K562 (cell line): ENCODE measurements at regions not wholly inside any gene's neighbourhood (a gene's known extent, or its start where the extent isn't known, plus 50 kb on each side); places are given as distances from the start of the nearest gene placed in this dataset.

Experiments
- ATAC-seq: fragments of 200-7000 bp; cut with Tn5 transposase; 3 replicates; pipeline ENCODE4 v1.9.1; 2020; ENCODE audit warnings: moderate library complexity
- BruUV-seq: library from RNA; stranded (reverse); fragments of 400-500 nt; replicated peaks from 2 replicates; lab custom pipeline; 2021; lab: Mats Ljungman, UMichigan
- CTCF ChIA-PET: fragments of 300-600 bp; formaldehyde crosslinking; extraction: SDS; loops from one replicate; lab custom pipeline; 2021; ENCODE audit warnings: low intra/inter-chr PET ratio; lab: Yijun Ruan, JAX
- POLR2A ChIA-PET: fragments of 300-600, 350-650 bp; sonication (Branson Sonifier 250); formaldehyde crosslinking; extraction: SDS; loops from one replicate; lab custom pipeline; 2021; ENCODE audit warnings: antibody characterized with exemption, inconsistent platforms; lab: Yijun Ruan, JAX
- DNase-seq, 4 experiments: peaks; one replicate each; pipeline versions ENCODE4 v3.0.0 to v3.0.0-alpha.2; 2011 to 2018; ENCODE audit warnings: low spot score in 3 of 4, mixed read lengths in 3 of 4; ENCODE audit errors: extremely low read depth in 1 of 4
- FAIRE-seq: peaks from 2 replicates; lab custom pipeline; 2011; peaks lifted over from hg19 to GRCh38; lab: Jason Lieb, UNC
- H2AFZ ChIP-seq: 2 replicates; pipeline ENCODE4 v1.6.0; 2011; ENCODE audit warnings: low read depth, low read length, control low read depth, inconsistent platforms
- H3K27ac ChIP-seq: fragments of 200-600 bp; 3 replicates; pipeline ENCODE4 v1.8.0; 2011; ENCODE audit warnings: low read depth, mild to moderate bottlenecking, control low read depth, inconsistent platforms, low read length, moderate library complexity, mixed read lengths; ENCODE audit errors: extremely low read depth
- H3K27me3 ChIP-seq, 2 experiments: fragments of 300-600 bp in 1 of 2; 2 replicates in 1 of 2; 3 replicates in 1 of 2; pipeline versions ENCODE4 v1.6.0 to v1.8.0; 2011; ENCODE audit warnings: inconsistent platforms in 2 of 2, low read length in 2 of 2, mild to moderate bottlenecking in 1 of 2, mixed read lengths in 1 of 2, moderate library complexity in 1 of 2; ENCODE audit not compliant: control insufficient read depth in 2 of 2, insufficient read depth in 2 of 2
- H3K36me3 ChIP-seq: fragments of 300-600 bp; 3 replicates; pipeline ENCODE4 v1.8.0; 2011; ENCODE audit warnings: mild to moderate bottlenecking, low read length, inconsistent platforms; ENCODE audit not compliant: control insufficient read depth, insufficient read depth
- H3K4me1 ChIP-seq, 2 experiments: fragments of 200-600 bp in 1 of 2; replicated peaks in 1 of 2; 2 replicates in 1 of 2; 3 replicates in 1 of 2; pipeline versions ENCODE4 v1.5.1 to v1.8.0; 2011; ENCODE audit warnings: inconsistent platforms in 2 of 2, low read length in 2 of 2, mild to moderate bottlenecking in 1 of 2, mixed read lengths in 1 of 2, moderate library complexity in 1 of 2; ENCODE audit not compliant: control insufficient read depth in 2 of 2, insufficient read depth in 2 of 2
- H3K4me2 ChIP-seq: 2 replicates; pipeline ENCODE4 v1.6.1; 2011; ENCODE audit warnings: low read length, control low read depth, inconsistent platforms, mixed read lengths; ENCODE audit not compliant: insufficient read depth
- H3K4me3 ChIP-seq: fragments of 200-600 bp; sonication (generic), shearing (Covaris generic); 2 replicates; pipeline ENCODE4 v1.5.1; 2016; ENCODE audit warnings: control low read depth, inconsistent platforms
- H3K79me2 ChIP-seq: fragments of 200-600 bp; 3 replicates; pipeline ENCODE4 v1.8.0; 2011; ENCODE audit warnings: low read length, inconsistent platforms; ENCODE audit not compliant: control insufficient read depth, insufficient read depth
- H3K9ac ChIP-seq, 2 experiments: 2 replicates each; pipeline versions ENCODE4 v1.6.0 to v1.6.1; 2011; ENCODE audit warnings: low read depth in 2 of 2, low read length in 2 of 2, control low read depth in 1 of 2, inconsistent platforms in 1 of 2, mild to moderate bottlenecking in 1 of 2, mixed read lengths in 1 of 2; ENCODE audit not compliant: insufficient read depth in 1 of 2
- H3K9me1 ChIP-seq: one replicate; pipeline ENCODE4 v1.6.0; 2011; ENCODE audit warnings: inconsistent platforms, mild to moderate bottlenecking, low read length, moderate library complexity; ENCODE audit not compliant: control insufficient read depth, insufficient read depth
- H3K9me3 ChIP-seq: replicated peaks from 2 replicates; pipeline ENCODE4 v1.5.1; 2011; ENCODE audit warnings: low read depth, low read length, inconsistent platforms; ENCODE audit not compliant: control insufficient read depth, insufficient read depth
- H4K20me1 ChIP-seq: replicated peaks from 2 replicates; pipeline ENCODE4 v1.6.1; 2011; ENCODE audit warnings: low read length, inconsistent platforms, mixed read lengths; ENCODE audit not compliant: control insufficient read depth, insufficient read depth
- BCL6 ChIP-seq: fragments of 250-450 bp; sonication (Bioruptor Pico); IDR thresholded peaks from 2 replicates; pipeline ENCODE4 v1.4.0; 2020
- ERF ChIP-seq: fragments of 450-650 bp; formaldehyde crosslinking; IDR thresholded peaks from 2 replicates; pipeline ENCODE4 v1.4.0; 2020; ENCODE audit warnings: mild to moderate bottlenecking, mixed read lengths
- KAT7 ChIP-seq: sonication (generic); formaldehyde crosslinking; IDR thresholded peaks from 2 replicates; pipeline ENCODE4 v1.8.0; 2022; ENCODE audit warnings: missing genetic modification reagents, mild to moderate bottlenecking, borderline replicate concordance
- KDM4B ChIP-seq, 2 experiments: fragments of 450-650 bp in 1 of 2; sonication (generic) in 1 of 2; IDR thresholded peaks; 2 replicates each; pipeline ENCODE4 v1.6.1; 2016 to 2017; ENCODE audit warnings: borderline replicate concordance in 2 of 2, antibody characterized with exemption in 1 of 2, low read depth in 1 of 2, mild to moderate bottlenecking in 1 of 2
- RBM22 ChIP-seq: fragments of 200-400 bp; formaldehyde crosslinking; IDR thresholded peaks from 2 replicates; pipeline ENCODE4 v1.6.1; 2018; ENCODE audit warnings: low read length, low read depth; ENCODE audit not compliant: poor library complexity, severe bottlenecking
- SIN3A ChIP-seq, 2 experiments: fragments of 150-350 bp in 1 of 2; IDR thresholded peaks; 2 replicates each; pipeline ENCODE4 v1.6.1; 2011 to 2016; ENCODE audit warnings: borderline replicate concordance in 2 of 2, low read depth in 2 of 2, low read length in 2 of 2, mild to moderate bottlenecking in 2 of 2, moderate library complexity in 2 of 2; ENCODE audit not compliant: control insufficient read depth in 1 of 2
- ZKSCAN8 ChIP-seq: fragments of 200-800 bp; sonication (Bioruptor generic); IDR thresholded peaks from 2 replicates; pipeline ENCODE4 v1.6.1; 2016; ENCODE audit warnings: missing genetic modification characterization, missing compliant biosample characterization
- WGBS: fragments of 100-300 bp; shearing (Covaris generic); methylation state at CpG from one replicate; pipeline ENCODE4 v1.1.6; 2016; ENCODE audit warnings: low coverage, mixed read lengths; ENCODE audit not compliant: insufficient coverage; ENCODE audit errors: missing lambda C conversion rate; 5-methylcytosine and 5-hydroxymethylcytosine counted together
- in situ Hi-C: fragments of 300-500 bp; cut with MboI; formaldehyde crosslinking; loops from 4 replicates; pipeline ENCODE4 v1.15.0; 2018; ENCODE audit warnings: inconsistent platforms, mixed read lengths
- intact Hi-C: fragments of 100-400 bp; cut with micrococcal nuclease; formaldehyde crosslinking; loops from 2 replicates; pipeline ENCODE4 v1.14.2; 2022
- TF ChIP-seq, protein P1 (sequence below): fragments of 250-450 bp; sonication (Bioruptor Pico); IDR thresholded peaks from 2 replicates; pipeline ENCODE4 v1.8.0; 2021; ENCODE audit warnings: mild to moderate bottlenecking, moderate library complexity
- TF ChIP-seq, protein P2 (sequence below): sonication (generic); formaldehyde crosslinking; IDR thresholded peaks from 2 replicates; pipeline ENCODE4 v1.8.0; 2023; ENCODE audit warnings: missing genetic modification reagents, mild to moderate bottlenecking, borderline replicate concordance
- TF ChIP-seq, protein P3 (sequence below): fragments of 250-450 bp; sonication (Bioruptor Pico); IDR thresholded peaks from 2 replicates; pipeline ENCODE4 v1.5.0; 2021; ENCODE audit warnings: mild to moderate bottlenecking, borderline replicate concordance

DNA sequence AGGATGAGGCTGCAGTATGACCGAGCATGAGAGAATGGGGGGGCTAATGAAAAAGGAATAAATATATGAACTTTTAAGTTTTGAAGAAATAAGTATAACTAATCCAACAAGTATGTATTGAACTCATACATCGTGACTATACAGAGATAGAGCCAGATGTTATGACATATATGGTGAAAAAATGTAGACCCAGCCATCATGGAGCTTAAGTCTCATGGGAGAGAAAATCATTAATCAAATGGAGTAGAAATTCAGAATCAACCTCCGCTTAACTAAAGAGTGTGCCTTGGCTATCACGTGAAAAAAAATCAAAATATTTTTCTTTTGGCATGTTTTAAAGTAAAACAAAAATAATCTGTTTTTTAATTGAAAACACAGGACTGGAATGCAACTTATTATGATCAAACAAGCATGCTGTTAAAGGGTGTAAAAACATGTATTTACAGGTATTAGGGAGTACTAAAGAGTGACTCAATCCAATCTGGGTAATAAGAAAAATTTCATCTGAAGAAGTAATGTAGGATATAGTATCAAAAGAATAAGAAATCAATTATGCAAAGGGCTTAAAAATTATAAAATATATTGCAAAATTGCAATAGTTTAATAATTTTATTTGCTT, 868.5 kb upstream of the NUDT12 start (continued):
- TF ChIP-seq SIN3A (IDR thresholded peaks at IDR 0.05; ENCODE audit: borderline replicate concordance in 2 of 2, control insufficient read depth in 1 of 2, low read depth in 2 of 2, low read length in 2 of 2), result no peak

DNA sequence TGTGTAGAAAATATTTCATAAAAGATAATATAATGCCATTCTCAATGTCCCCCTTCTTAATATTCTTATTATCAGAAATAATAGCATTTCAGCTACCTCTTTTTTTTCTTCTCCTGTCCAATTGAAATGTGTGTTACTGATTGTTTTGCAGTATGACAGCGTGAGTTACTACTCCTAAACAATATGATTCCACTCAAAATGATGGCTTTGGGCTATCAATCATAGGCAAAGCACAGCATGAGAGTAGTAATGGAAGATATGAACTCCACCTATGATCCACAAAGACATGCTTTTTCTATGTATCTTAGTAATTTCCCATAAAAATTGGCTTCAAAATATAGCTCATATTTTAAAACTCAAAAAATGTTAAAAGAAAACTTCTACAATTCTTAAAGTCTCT, 867.3 kb upstream of the NUDT12 start:
- DNase-seq (no peak), FAIRE-seq (no peak), ATAC-seq (no peak)
- CTCF ChIA-PET, result no interaction called here
- no peaks in the 10 kb centered on the region for H3K27me3 ChIP-seq
- intact Hi-C loops (no loop called here), in situ Hi-C loops (no loop called here)
- no peak overlapping the region for H2AFZ ChIP-seq
- H3K4me2 ChIP-seq, result no peak overlapping the region
- H3K4me3 ChIP-seq, result no peak overlapping the region
- no peak overlapping the region for H3K27ac ChIP-seq
- WGBS, result 0% methylated on average over 1 of the region's 1 CpG
- H3K9me1 ChIP-seq, result no peaks in the 10 kb centered on the region
- H3K79me2 ChIP-seq, result no peaks in the 10 kb centered on the region
- H4K20me1 ChIP-seq, result no peaks in the 10 kb centered on the region
- POLR2A ChIA-PET, result no interaction called here
- H3K9me3 ChIP-seq, result no peaks in the 10 kb centered on the region
- H3K9ac ChIP-seq, result no peak overlapping the region
- H3K36me3 ChIP-seq, result no peaks in the 10 kb centered on the region
- H3K4me1 ChIP-seq, result no peaks in the 10 kb centered on the region
- no TSS peak for BruUV-seq
- TF ChIP-seq KAT7 (CRISPR knock-in tag) (no peak), ZKSCAN8 (CRISPR knock-in tag) (no peak), ERF (CRISPR knock-in tag) (no peak), KDM4B (IDR thresholded peaks at IDR 0.05; ENCODE audit: borderline replicate concordance in 2 of 2, low read depth in 1 of 2) (no peak), RBM22 (no peak), BCL6 (CRISPR knock-in tag) (no peak)
- TF ChIP-seq, protein P1, sequence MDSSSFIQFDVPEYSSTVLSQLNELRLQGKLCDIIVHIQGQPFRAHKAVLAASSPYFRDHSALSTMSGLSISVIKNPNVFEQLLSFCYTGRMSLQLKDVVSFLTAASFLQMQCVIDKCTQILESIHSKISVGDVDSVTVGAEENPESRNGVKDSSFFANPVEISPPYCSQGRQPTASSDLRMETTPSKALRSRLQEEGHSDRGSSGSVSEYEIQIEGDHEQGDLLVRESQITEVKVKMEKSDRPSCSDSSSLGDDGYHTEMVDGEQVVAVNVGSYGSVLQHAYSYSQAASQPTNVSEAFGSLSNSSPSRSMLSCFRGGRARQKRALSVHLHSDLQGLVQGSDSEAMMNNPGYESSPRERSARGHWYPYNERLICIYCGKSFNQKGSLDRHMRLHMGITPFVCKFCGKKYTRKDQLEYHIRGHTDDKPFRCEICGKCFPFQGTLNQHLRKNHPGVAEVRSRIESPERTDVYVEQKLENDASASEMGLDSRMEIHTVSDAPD (CRISPR knock-in tag), result no peak
- TF ChIP-seq, protein P2, sequence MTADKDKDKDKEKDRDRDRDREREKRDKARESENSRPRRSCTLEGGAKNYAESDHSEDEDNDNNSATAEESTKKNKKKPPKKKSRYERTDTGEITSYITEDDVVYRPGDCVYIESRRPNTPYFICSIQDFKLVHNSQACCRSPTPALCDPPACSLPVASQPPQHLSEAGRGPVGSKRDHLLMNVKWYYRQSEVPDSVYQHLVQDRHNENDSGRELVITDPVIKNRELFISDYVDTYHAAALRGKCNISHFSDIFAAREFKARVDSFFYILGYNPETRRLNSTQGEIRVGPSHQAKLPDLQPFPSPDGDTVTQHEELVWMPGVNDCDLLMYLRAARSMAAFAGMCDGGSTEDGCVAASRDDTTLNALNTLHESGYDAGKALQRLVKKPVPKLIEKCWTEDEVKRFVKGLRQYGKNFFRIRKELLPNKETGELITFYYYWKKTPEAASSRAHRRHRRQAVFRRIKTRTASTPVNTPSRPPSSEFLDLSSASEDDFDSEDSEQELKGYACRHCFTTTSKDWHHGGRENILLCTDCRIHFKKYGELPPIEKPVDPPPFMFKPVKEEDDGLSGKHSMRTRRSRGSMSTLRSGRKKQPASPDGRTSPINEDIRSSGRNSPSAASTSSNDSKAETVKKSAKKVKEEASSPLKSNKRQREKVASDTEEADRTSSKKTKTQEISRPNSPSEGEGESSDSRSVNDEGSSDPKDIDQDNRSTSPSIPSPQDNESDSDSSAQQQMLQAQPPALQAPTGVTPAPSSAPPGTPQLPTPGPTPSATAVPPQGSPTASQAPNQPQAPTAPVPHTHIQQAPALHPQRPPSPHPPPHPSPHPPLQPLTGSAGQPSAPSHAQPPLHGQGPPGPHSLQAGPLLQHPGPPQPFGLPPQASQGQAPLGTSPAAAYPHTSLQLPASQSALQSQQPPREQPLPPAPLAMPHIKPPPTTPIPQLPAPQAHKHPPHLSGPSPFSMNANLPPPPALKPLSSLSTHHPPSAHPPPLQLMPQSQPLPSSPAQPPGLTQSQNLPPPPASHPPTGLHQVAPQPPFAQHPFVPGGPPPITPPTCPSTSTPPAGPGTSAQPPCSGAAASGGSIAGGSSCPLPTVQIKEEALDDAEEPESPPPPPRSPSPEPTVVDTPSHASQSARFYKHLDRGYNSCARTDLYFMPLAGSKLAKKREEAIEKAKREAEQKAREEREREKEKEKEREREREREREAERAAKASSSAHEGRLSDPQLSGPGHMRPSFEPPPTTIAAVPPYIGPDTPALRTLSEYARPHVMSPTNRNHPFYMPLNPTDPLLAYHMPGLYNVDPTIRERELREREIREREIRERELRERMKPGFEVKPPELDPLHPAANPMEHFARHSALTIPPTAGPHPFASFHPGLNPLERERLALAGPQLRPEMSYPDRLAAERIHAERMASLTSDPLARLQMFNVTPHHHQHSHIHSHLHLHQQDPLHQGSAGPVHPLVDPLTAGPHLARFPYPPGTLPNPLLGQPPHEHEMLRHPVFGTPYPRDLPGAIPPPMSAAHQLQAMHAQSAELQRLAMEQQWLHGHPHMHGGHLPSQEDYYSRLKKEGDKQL (CRISPR knock-in tag), result no peak
- TF ChIP-seq, protein P3, sequence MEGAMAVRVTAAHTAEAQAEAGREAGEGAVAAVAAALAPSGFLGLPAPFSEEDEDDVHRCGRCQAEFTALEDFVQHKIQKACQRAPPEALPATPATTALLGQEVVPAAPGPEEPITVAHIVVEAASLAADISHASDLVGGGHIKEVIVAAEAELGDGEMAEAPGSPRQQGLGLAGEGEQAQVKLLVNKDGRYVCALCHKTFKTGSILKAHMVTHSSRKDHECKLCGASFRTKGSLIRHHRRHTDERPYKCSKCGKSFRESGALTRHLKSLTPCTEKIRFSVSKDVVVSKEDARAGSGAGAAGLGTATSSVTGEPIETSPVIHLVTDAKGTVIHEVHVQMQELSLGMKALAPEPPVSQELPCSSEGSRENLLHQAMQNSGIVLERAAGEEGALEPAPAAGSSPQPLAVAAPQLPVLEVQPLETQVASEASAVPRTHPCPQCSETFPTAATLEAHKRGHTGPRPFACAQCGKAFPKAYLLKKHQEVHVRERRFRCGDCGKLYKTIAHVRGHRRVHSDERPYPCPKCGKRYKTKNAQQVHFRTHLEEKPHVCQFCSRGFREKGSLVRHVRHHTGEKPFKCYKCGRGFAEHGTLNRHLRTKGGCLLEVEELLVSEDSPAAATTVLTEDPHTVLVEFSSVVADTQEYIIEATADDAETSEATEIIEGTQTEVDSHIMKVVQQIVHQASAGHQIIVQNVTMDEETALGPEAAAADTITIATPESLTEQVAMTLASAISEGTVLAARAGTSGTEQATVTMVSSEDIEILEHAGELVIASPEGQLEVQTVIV (CRISPR knock-in tag), result no peak
